GM12865 (cell line): ENCODE measurements at regions not wholly inside any gene's neighbourhood (a gene's known extent, or its start where the extent isn't known, plus 50 kb on each side); places are given as distances from the start of the nearest gene placed in this dataset.

Experiments used
- DNase-seq: peaks from one replicate; pipeline ENCODE4 v3.0.0; 2010; ENCODE audit warnings: low read depth
- H3K4me3 ChIP-seq: 2 replicates; pipeline ENCODE4 v1.5.1; 2011; ENCODE audit warnings: mild to moderate bottlenecking, low read depth, low read length, control low read depth
- CTCF ChIP-seq: IDR thresholded peaks from 2 replicates; pipeline ENCODE4 v1.5.1; 2011; ENCODE audit warnings: low read length, control low read depth, low read depth, inconsistent platforms; ENCODE audit not compliant: insufficient read depth; ENCODE audit errors: missing control alignments

GRCh38 chr3:1666865-1667264 lies 431.8 kb upstream of the CNTN4 start:
- H3K4me3 ChIP-seq = no peak overlapping the region
- no peak for DNase-seq
- TF ChIP-seq CTCF = no peak

- H3K4me3 ChIP-seq = no peak overlapping the region
- TF ChIP-seq CTCF = no peak
- no peak for DNase-seq
Measured at GRCh38 chr3:1677576-1678156, 421.0 kb upstream of the CNTN4 start.

- no peak overlapping the region for H3K4me3 ChIP-seq
- DNase-seq = no peak
- no peak for TF ChIP-seq CTCF
Measured at GRCh38 chr3:1692428-1692827, 406.2 kb upstream of the CNTN4 start.

GRCh38 chr3:1693145-1693544 lies 405.5 kb upstream of the CNTN4 start:
- no peak for TF ChIP-seq CTCF
- no peak for DNase-seq
- H3K4me3 ChIP-seq = no peak overlapping the region

- no peak for TF ChIP-seq CTCF
- DNase-seq = no peak
- no peak overlapping the region for H3K4me3 ChIP-seq
Measured at GRCh38 chr3:1696669-1697275, 401.9 kb upstream of the CNTN4 start.

- DNase-seq = no peak
- TF ChIP-seq CTCF = no peak
- H3K4me3 ChIP-seq = no peak overlapping the region
Measured at GRCh38 chr3:1699361-1699920, 399.2 kb upstream of the CNTN4 start.

- H3K4me3 ChIP-seq = no peak overlapping the region
- DNase-seq = no peak
- TF ChIP-seq CTCF = no peak
Measured at GRCh38 chr3:1700650-1701049, 398.0 kb upstream of the CNTN4 start.
